Stimulated activated naive CD8-positive, alpha-beta T cell treated with anti-CD3 and anti-CD28 coated beads, Interleukin-15, Interleukin-2, amounts not matched to agents 100 U/mL and 50 U/mL, for 24 hours (primary cell): ENCODE measurements at regions not wholly inside any gene's neighbourhood (a gene's known extent, or its start where the extent isn't known, plus 50 kb on each side); places are given as distances from the start of the nearest gene placed in this dataset.

Experiments used
- ATAC-seq: fragments of 150-1000 bp; cut with Tn5 transposase; one replicate; pipeline ENCODE4 v1.10.0; 2021
- DNase-seq: peaks from one replicate; pipeline ENCODE4 v3.0.0; 2021

GRCh38 chr16:50955311-50955710 lies 195.8 kb downstream of the SALL1 start:
- ATAC-seq (no peak), DNase-seq (no peak)

- no peak for DNase-seq
- no peak for ATAC-seq
These were observed 196.6 kb downstream of the SALL1 start for GRCh38 chr16:50954469-50954868.

GRCh38 chr16:50953290-50953689 lies 197.8 kb downstream of the SALL1 start:
- no peak for DNase-seq
- ATAC-seq, result no peak

- no peak for ATAC-seq
- DNase-seq, result no peak
These were observed 200.1 kb downstream of the SALL1 start for GRCh38 chr16:50950955-50951354.

GRCh38 chr16:50948268-50948930 lies 202.7 kb downstream of the SALL1 start:
- DNase-seq, result no peak

GRCh38 chr16:50947826-50948225 lies 203.2 kb downstream of the SALL1 start:
- ATAC-seq, result no peak

More at GRCh38 chr16:50948268-50948930, 202.7 kb downstream of the SALL1 start:
- no peak for ATAC-seq

GRCh38 chr16:50946606-50947005 lies 204.5 kb downstream of the SALL1 start:
- DNase-seq (no peak), ATAC-seq (no peak)

More at GRCh38 chr16:50947826-50948225, 203.2 kb downstream of the SALL1 start:
- DNase-seq, result no peak

- ATAC-seq, result no peak
- no peak for DNase-seq
These were observed 204.2 kb downstream of the CYLD start for GRCh38 chr16:50946098-50946497.

- no peak for ATAC-seq
- DNase-seq, result no peak
These were observed 203.3 kb downstream of the CYLD start for GRCh38 chr16:50945171-50945570.

GRCh38 chr16:50944436-50944835 lies 202.6 kb downstream of the CYLD start:
- ATAC-seq, result no peak
- DNase-seq, result no peak

GRCh38 chr16:50944033-50944432 lies 202.1 kb downstream of the CYLD start:
- no peak for ATAC-seq
- DNase-seq, result no peak

- DNase-seq (no peak), ATAC-seq (no peak)
These were observed 200.3 kb downstream of the CYLD start for GRCh38 chr16:50942143-50942542.

- ATAC-seq (no peak), DNase-seq (no peak)
These were observed 199.8 kb downstream of the CYLD start for GRCh38 chr16:50941681-50942080.

- no peak for ATAC-seq
- no peak for DNase-seq
These were observed 198.5 kb downstream of the CYLD start for GRCh38 chr16:50940275-50940854.

- DNase-seq, result no peak
- no peak for ATAC-seq
These were observed 197.5 kb downstream of the CYLD start for GRCh38 chr16:50939356-50939755.

GRCh38 chr16:50938932-50939331 lies 197.0 kb downstream of the CYLD start:
- ATAC-seq (no peak), DNase-seq (no peak)

- DNase-seq (no peak), ATAC-seq (no peak)
These were observed 191.4 kb downstream of the CYLD start for GRCh38 chr16:50933262-50933661.

- no peak for DNase-seq
- ATAC-seq, result no peak
These were observed 190.6 kb downstream of the CYLD start for GRCh38 chr16:50932348-50932935.

GRCh38 chr16:50928065-50928464 lies 186.2 kb downstream of the CYLD start:
- DNase-seq (no peak), ATAC-seq (no peak)

- DNase-seq, result no peak
- ATAC-seq, result no peak
These were observed 184.0 kb downstream of the CYLD start for GRCh38 chr16:50925758-50926357.

GRCh38 chr16:50924759-50925545 lies 183.1 kb downstream of the CYLD start:
- ATAC-seq (no peak), DNase-seq (no peak)

GRCh38 chr16:50917950-50918703 lies 176.2 kb downstream of the CYLD start:
- no peak for ATAC-seq
- no peak for DNase-seq
